ENCODE measurements at regions not wholly inside any gene's neighbourhood (a gene's known extent, or its start where the extent isn't known, plus 50 kb on each side); places are given as distances from the start of the nearest gene placed in this dataset.
"Not testable (repeated sequence)": the region's sequence is repeated elsewhere in the genome, so short reads cannot be mapped to it uniquely, and the experiment has no call there.

- ATAC-seq (ENCODE audit: low read depth) (no peak), DNase-seq (ENCODE audit: low spot score) (no peak)
- no peak for TF ChIP-seq CTCF (IDR thresholded peaks at IDR 0.05; ENCODE audit: poor library complexity, severe bottlenecking)
- Histone ChIP-seq H3K9me3 (ENCODE audit: severe bottlenecking) (no peaks in the 10 kb centered on the region), H3K4me1 (ENCODE audit: insufficient read depth, poor library complexity, severe bottlenecking) (no peaks in the 10 kb centered on the region), H3K4me3 (ENCODE audit: severe bottlenecking) (no peak overlapping the region), H3K36me3 (ENCODE audit: low read depth) (no peaks in the 10 kb centered on the region), H3K27me3 (ENCODE audit: insufficient read depth, poor library complexity, severe bottlenecking) (no peaks in the 10 kb centered on the region), H3K27ac (ENCODE audit: poor library complexity, severe bottlenecking) (no peak overlapping the region)
Observed at GRCh38 chr2:238613610-238614009, 186.9 kb downstream of the ASB1 start.

- TF ChIP-seq CTCF (IDR thresholded peaks at IDR 0.05; ENCODE audit: poor library complexity, severe bottlenecking), result no peak
- H3K36me3 ChIP-seq (ENCODE audit: low read depth), result no peaks in the 10 kb centered on the region
- no peak for ATAC-seq (ENCODE audit: low read depth)
- no peaks in the 10 kb centered on the region for H3K27me3 ChIP-seq (ENCODE audit: insufficient read depth, poor library complexity, severe bottlenecking)
- no peaks in the 10 kb centered on the region for H3K4me1 ChIP-seq (ENCODE audit: insufficient read depth, poor library complexity, severe bottlenecking)
- H3K27ac ChIP-seq (ENCODE audit: poor library complexity, severe bottlenecking), result no peak overlapping the region
- no peak overlapping the region for H3K4me3 ChIP-seq (ENCODE audit: severe bottlenecking)
- no peak for DNase-seq (ENCODE audit: low spot score)
- no peaks in the 10 kb centered on the region for H3K9me3 ChIP-seq (ENCODE audit: severe bottlenecking)
Observed at GRCh38 chr2:238614376-238614775, 187.6 kb downstream of the ASB1 start.

DNA sequence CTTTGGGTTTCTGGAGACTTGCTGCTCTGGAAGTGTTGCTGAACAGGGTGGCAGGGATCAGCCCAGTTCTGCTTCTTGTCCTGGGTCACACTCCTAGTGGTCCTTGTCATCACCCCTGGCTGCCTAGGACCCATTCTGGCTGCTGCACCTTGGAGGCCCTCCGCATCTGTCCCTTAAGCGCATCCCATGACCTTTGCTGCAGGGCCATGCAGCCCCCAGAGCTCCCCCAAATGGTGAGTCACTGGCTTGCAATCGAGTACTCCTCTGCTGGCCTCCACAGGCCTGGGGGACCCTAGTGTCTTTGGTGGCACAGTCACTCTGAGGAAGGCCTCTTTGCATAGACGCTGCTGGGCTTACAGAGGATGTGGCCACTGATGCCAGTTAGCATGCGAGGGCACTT is 188.5 kb downstream of the ASB1 start:
- no peaks in the 10 kb centered on the region for H3K36me3 ChIP-seq (ENCODE audit: low read depth)
- no peaks in the 10 kb centered on the region for H3K9me3 ChIP-seq (ENCODE audit: severe bottlenecking)
- no peaks in the 10 kb centered on the region for H3K27me3 ChIP-seq (ENCODE audit: insufficient read depth, poor library complexity, severe bottlenecking)
- ATAC-seq (ENCODE audit: low read depth) (no peak), DNase-seq (ENCODE audit: low spot score) (no peak)
- no peak overlapping the region for H3K4me3 ChIP-seq (ENCODE audit: severe bottlenecking)
- no peaks in the 10 kb centered on the region for H3K4me1 ChIP-seq (ENCODE audit: insufficient read depth, poor library complexity, severe bottlenecking)
- TF ChIP-seq CTCF (IDR thresholded peaks at IDR 0.05; ENCODE audit: poor library complexity, severe bottlenecking), result no peak
- no peak overlapping the region for H3K27ac ChIP-seq (ENCODE audit: poor library complexity, severe bottlenecking)

DNA sequence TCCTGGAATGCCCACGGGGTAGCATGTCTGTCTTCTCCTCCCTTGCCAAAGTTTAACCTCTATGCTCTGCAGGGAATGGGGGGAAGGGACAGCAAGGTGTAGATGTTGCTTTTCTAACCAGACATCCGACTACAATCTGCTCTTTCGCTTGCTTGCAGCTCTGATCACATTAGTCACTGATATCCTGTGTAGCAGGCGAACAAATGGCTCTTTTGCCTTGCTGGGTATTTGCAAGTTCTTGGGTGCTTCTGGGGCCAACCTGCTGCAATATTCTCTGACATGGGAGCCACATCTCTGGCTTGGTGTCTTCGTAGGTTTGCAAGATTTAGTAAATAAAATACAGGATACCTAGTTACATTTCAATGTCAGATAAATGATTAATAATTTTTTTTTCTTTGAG is 190.0 kb downstream of the ASB1 start:
- DNase-seq (ENCODE audit: low spot score) (no peak), ATAC-seq (ENCODE audit: low read depth) (no peak)
- Histone ChIP-seq H3K4me1 (ENCODE audit: insufficient read depth, poor library complexity, severe bottlenecking) (no peaks in the 10 kb centered on the region), H3K27me3 (ENCODE audit: insufficient read depth, poor library complexity, severe bottlenecking) (no peaks in the 10 kb centered on the region), H3K36me3 (ENCODE audit: low read depth) (no peaks in the 10 kb centered on the region), H3K27ac (ENCODE audit: poor library complexity, severe bottlenecking) (no peak overlapping the region), H3K9me3 (ENCODE audit: severe bottlenecking) (no peaks in the 10 kb centered on the region), H3K4me3 (ENCODE audit: severe bottlenecking) (no peak overlapping the region)
- TF ChIP-seq CTCF (IDR thresholded peaks at IDR 0.05; ENCODE audit: poor library complexity, severe bottlenecking), result no peak

- H3K9me3 ChIP-seq (ENCODE audit: severe bottlenecking); ATAC-seq (ENCODE audit: low read depth); H3K4me3 ChIP-seq (ENCODE audit: severe bottlenecking); DNase-seq (ENCODE audit: low spot score); H3K36me3 ChIP-seq (ENCODE audit: low read depth); H3K27ac ChIP-seq (ENCODE audit: poor library complexity, severe bottlenecking); H3K4me1 ChIP-seq (ENCODE audit: insufficient read depth, poor library complexity, severe bottlenecking); H3K27me3 ChIP-seq (ENCODE audit: insufficient read depth, poor library complexity, severe bottlenecking): not testable (repeated sequence)
Observed at GRCh38 chr2:238618494-238619283, 192.0 kb downstream of the ASB1 start.

Measured in RWPE2 (cell line).